H9 (cell line): ENCODE measurements at regions not wholly inside any gene's neighbourhood (a gene's known extent, or its start where the extent isn't known, plus 50 kb on each side); places are given as distances from the start of the nearest gene placed in this dataset.
A peak's percentile ranks its signal among the peaks of the same experiment; 100 is the strongest.

ENCODE experiments used
- DNase-seq: peaks from one replicate; pipeline ENCODE4 v3.0.0-alpha.2; 2017
- H2AFZ ChIP-seq: one replicate; pipeline ENCODE4 v1.6.1; 2013; ENCODE audit warnings: mild to moderate bottlenecking, low read length, control low read depth, moderate library complexity
- H2AK5ac ChIP-seq: 2 replicates; pipeline ENCODE4 v1.6.1; 2013; ENCODE audit warnings: low read length, control low read depth, mixed read lengths; ENCODE audit not compliant: insufficient read length
- H2BK120ac ChIP-seq: one replicate; pipeline ENCODE4 v1.6.1; 2013; ENCODE audit warnings: low read depth, mild to moderate bottlenecking, low read length, control low read depth, inconsistent platforms; ENCODE audit not compliant: poor library complexity, severe bottlenecking
- H2BK12ac ChIP-seq: 2 replicates; pipeline ENCODE4 v1.6.1; 2013; ENCODE audit warnings: low read length, control low read depth, mixed read lengths, low read depth; ENCODE audit not compliant: insufficient read length
- H2BK15ac ChIP-seq: 2 replicates; pipeline ENCODE4 v1.6.1; 2013; ENCODE audit warnings: low read depth, low read length, control low read depth
- H2BK20ac ChIP-seq: one replicate; pipeline ENCODE4 v1.6.1; 2013; ENCODE audit warnings: low read depth, mild to moderate bottlenecking, low read length, control low read depth, inconsistent platforms; ENCODE audit not compliant: poor library complexity, severe bottlenecking
- H2BK5ac ChIP-seq: 2 replicates; pipeline ENCODE4 v1.6.1; 2013; ENCODE audit warnings: low read length, control low read depth, mixed read lengths; ENCODE audit not compliant: insufficient read length
- H3K14ac ChIP-seq: 2 replicates; pipeline ENCODE4 v1.6.1; 2013; ENCODE audit warnings: low read length, control low read depth; ENCODE audit not compliant: insufficient read depth
- H3K18ac ChIP-seq: 2 replicates; pipeline ENCODE4 v1.6.1; 2013; ENCODE audit warnings: low read depth, mild to moderate bottlenecking, mixed read lengths, low read length, control low read depth; ENCODE audit not compliant: insufficient read length
- H3K23ac ChIP-seq: 2 replicates; pipeline ENCODE4 v1.6.1; 2013; ENCODE audit warnings: low read length, control low read depth, mixed read lengths, low read depth; ENCODE audit not compliant: insufficient read length
- H3K23me2 ChIP-seq: 2 replicates; pipeline ENCODE4 v1.6.1; 2013; ENCODE audit warnings: low read depth, mild to moderate bottlenecking, mixed read lengths, low read length, control low read depth; ENCODE audit not compliant: insufficient read length, poor library complexity, severe bottlenecking
- H3K27ac ChIP-seq: 2 replicates; pipeline ENCODE4 v1.5.1; 2013; ENCODE audit warnings: low read length, control low read depth, mixed read lengths, low read depth; ENCODE audit not compliant: insufficient read length
- H3K27me3 ChIP-seq: 2 replicates; pipeline ENCODE4 v1.6.1; 2013; ENCODE audit warnings: low read length, control low read depth, inconsistent platforms; ENCODE audit not compliant: insufficient read depth
- H3K4ac ChIP-seq: 2 replicates; pipeline ENCODE4 v1.6.1; 2013; ENCODE audit warnings: low read depth, mild to moderate bottlenecking, control low read depth, inconsistent platforms, low read length, moderate library complexity
- H3K4me1 ChIP-seq: 2 replicates; pipeline ENCODE4 v1.6.1; 2013; ENCODE audit warnings: low read length, control low read depth, inconsistent platforms; ENCODE audit not compliant: insufficient read depth
- H3K4me2 ChIP-seq: 2 replicates; pipeline ENCODE4 v1.6.1; 2013; ENCODE audit warnings: low read length, control low read depth, mixed read lengths; ENCODE audit not compliant: insufficient read length, insufficient read depth
- H3K56ac ChIP-seq: 2 replicates; pipeline ENCODE4 v1.6.1; 2013; ENCODE audit warnings: low read depth, mild to moderate bottlenecking, mixed read lengths, low read length, control low read depth; ENCODE audit not compliant: insufficient read length
- H3K79me1 ChIP-seq: 2 replicates; pipeline ENCODE4 v1.6.1; 2013; ENCODE audit warnings: low read depth, mild to moderate bottlenecking, moderate library complexity, low read length, control low read depth, inconsistent platforms; ENCODE audit not compliant: insufficient read depth, poor library complexity, severe bottlenecking
- H3K79me2 ChIP-seq: 2 replicates; pipeline ENCODE4 v1.6.1; 2013; ENCODE audit warnings: low read length, control low read depth, inconsistent platforms; ENCODE audit not compliant: insufficient read depth
- H3K9ac ChIP-seq: 2 replicates; pipeline ENCODE4 v1.6.1; 2013; ENCODE audit warnings: low read length, control low read depth, mixed read lengths; ENCODE audit not compliant: insufficient read length; ENCODE audit errors: extremely low read depth
- H3K9me3 ChIP-seq: one replicate; pipeline ENCODE4 v1.6.1; 2013; ENCODE audit warnings: low read depth, low read length, inconsistent platforms; ENCODE audit not compliant: control insufficient read depth
- H3T11ph ChIP-seq: one replicate; pipeline ENCODE4 v1.6.1; 2013; ENCODE audit warnings: mild to moderate bottlenecking, low read length, control low read depth, inconsistent platforms
- H4K20me1 ChIP-seq: one replicate; pipeline ENCODE4 v1.6.1; 2013; ENCODE audit not compliant: control insufficient read depth, insufficient read length, insufficient read depth
- H4K5ac ChIP-seq: 2 replicates; pipeline ENCODE4 v1.6.1; 2013; ENCODE audit warnings: low read depth, mild to moderate bottlenecking, mixed read lengths, low read length, control low read depth; ENCODE audit not compliant: insufficient read length
- H4K8ac ChIP-seq: replicated peaks from 2 replicates; pipeline ENCODE4 v1.6.1; 2013; ENCODE audit warnings: low read length, control low read depth, mixed read lengths, low read depth; ENCODE audit not compliant: insufficient read length
- H4K91ac ChIP-seq: 2 replicates; pipeline ENCODE4 v1.6.1; 2013; ENCODE audit warnings: low read depth, mild to moderate bottlenecking, moderate library complexity, mixed read lengths, low read length, control low read depth; ENCODE audit not compliant: insufficient read length
- H3K27ac Mint-ChIP-seq, 3 experiments: 2 replicates in 2 of 3; 3 replicates in 1 of 3; pipeline ENCODE4 v1.8.0; 2020 to 2021; ENCODE audit warnings: mixed read lengths in 3 of 3, mild to moderate bottlenecking in 1 of 3, moderate library complexity in 1 of 3
- H3K27me3 Mint-ChIP-seq: 2 replicates; pipeline ENCODE4 v1.8.0; 2021; ENCODE audit warnings: low read depth, mild to moderate bottlenecking, moderate library complexity, mixed read lengths
- H3K36me3 Mint-ChIP-seq, 3 experiments: 2 replicates in 2 of 3; 3 replicates in 1 of 3; pipeline ENCODE4 v1.8.0; 2020 to 2021; ENCODE audit warnings: low read depth in 3 of 3, mixed read lengths in 3 of 3; ENCODE audit not compliant: insufficient read depth in 1 of 3
- H3K4me1 Mint-ChIP-seq, 2 experiments: 2 replicates each; pipeline ENCODE4 v1.8.0; 2020; ENCODE audit warnings: mixed read lengths in 2 of 2
- H3K4me3 Mint-ChIP-seq, 2 experiments: 2 replicates in 1 of 2; 3 replicates in 1 of 2; pipeline ENCODE4 v1.8.0; 2020 to 2021; ENCODE audit warnings: mild to moderate bottlenecking in 2 of 2, mixed read lengths in 2 of 2, moderate library complexity in 1 of 2
- H3K9me3 Mint-ChIP-seq, 2 experiments: 2 replicates in 1 of 2; 3 replicates in 1 of 2; pipeline ENCODE4 v1.8.0; 2020; ENCODE audit warnings: mild to moderate bottlenecking in 2 of 2, mixed read lengths in 2 of 2, moderate library complexity in 1 of 2
- WGBS: extraction: QIAGEN DNeasy Blood & Tissue Kit; methylation state at CpG from one replicate; pipeline ENCODE4 v1.1.7; 2013; ENCODE audit warnings: missing lambda C conversion rate, low lambda C conversion rate, mixed read lengths; ENCODE audit not compliant: insufficient read length; ENCODE audit errors: extremely low coverage; 5-methylcytosine and 5-hydroxymethylcytosine counted together
- TF ChIP-seq, protein P1 (sequence below): fragments of 200-600 bp; sonication (generic); conservative IDR thresholded peaks from 3 replicates; pipeline ENCODE4 v1.8.0; 2021; ENCODE audit warnings: antibody characterized with exemption, mild to moderate bottlenecking

DNA sequence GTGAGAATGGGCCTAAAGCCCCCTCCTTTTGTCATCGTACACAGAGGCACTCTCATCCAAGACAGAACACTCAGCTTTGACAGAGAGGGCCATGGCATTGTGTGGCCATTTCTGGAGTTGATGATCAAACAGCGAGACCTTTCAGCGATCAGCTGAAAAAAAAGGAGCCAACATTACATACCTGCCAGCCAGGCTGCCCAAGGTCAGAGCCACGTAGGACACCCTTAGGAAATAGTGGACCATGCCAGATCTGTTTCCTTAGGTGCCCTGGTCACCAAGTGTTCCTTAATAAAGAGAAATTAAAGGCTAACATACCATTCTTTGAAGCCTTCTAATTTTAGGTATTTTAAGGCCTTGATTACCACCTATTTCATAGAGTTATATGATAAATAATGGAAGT, 105.5 kb upstream of the PRLR start:
- Histone ChIP-seq H4K91ac (no peak overlapping the region), H2BK12ac (peak overlapping the region; percentile 55), H3K4ac (no peak overlapping the region), H2BK15ac (no peak overlapping the region), H2AFZ (peak overlapping the region; percentile 60), H4K20me1 (no peaks in the 10 kb centered on the region), H2BK120ac (no peak overlapping the region), H2BK5ac (no peak overlapping the region), H3K79me2 (no peaks in the 10 kb centered on the region), H4K8ac (no peak overlapping the region), H3K4me1 (peaks cover 9% of the 10 kb centered on the region; the same call in 1 of the 2 replicates), H3K9ac (no peak overlapping the region), H2AK5ac (peak overlapping the region; percentile 11), H3K14ac (no peak overlapping the region), H3K27me3 (no peaks in the 10 kb centered on the region), H3T11ph (peak overlapping the region; percentile 90), H3K56ac (no peak overlapping the region), H4K5ac (no peak overlapping the region), H3K9me3 (peaks cover 8% of the 10 kb centered on the region), H3K18ac (peak overlapping the region; percentile 37), H3K23ac (no peak overlapping the region), H3K27ac (no peak overlapping the region), H3K23me2 (no peaks in the 10 kb centered on the region), H2BK20ac (no peak overlapping the region), H3K4me2 (no peak overlapping the region), H3K79me1 (no peaks in the 10 kb centered on the region)
- DNase-seq: no peak
- Mint-ChIP-seq H3K9me3 (peaks cover 13 to 17% of the 10 kb centered on the region in 2 experiments), H3K36me3 (peaks cover 5 to 21% (median 12%) of the 10 kb centered on the region in 3 experiments; a peak in 6 of 7 replicates), H3K27me3 (no peaks in the 10 kb centered on the region), H3K27ac (peak overlapping the region in 1 of 3 experiments; percentile 90; a peak in 1 of 7 replicates), H3K4me1 (peaks cover 52 to 55% of the 10 kb centered on the region in 2 experiments), H3K4me3 (no peak overlapping the region)
- TF ChIP-seq, protein P1, sequence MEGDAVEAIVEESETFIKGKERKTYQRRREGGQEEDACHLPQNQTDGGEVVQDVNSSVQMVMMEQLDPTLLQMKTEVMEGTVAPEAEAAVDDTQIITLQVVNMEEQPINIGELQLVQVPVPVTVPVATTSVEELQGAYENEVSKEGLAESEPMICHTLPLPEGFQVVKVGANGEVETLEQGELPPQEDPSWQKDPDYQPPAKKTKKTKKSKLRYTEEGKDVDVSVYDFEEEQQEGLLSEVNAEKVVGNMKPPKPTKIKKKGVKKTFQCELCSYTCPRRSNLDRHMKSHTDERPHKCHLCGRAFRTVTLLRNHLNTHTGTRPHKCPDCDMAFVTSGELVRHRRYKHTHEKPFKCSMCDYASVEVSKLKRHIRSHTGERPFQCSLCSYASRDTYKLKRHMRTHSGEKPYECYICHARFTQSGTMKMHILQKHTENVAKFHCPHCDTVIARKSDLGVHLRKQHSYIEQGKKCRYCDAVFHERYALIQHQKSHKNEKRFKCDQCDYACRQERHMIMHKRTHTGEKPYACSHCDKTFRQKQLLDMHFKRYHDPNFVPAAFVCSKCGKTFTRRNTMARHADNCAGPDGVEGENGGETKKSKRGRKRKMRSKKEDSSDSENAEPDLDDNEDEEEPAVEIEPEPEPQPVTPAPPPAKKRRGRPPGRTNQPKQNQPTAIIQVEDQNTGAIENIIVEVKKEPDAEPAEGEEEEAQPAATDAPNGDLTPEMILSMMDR: no peak
- WGBS: no CpG with 5 or more reads among the region's 4 CpGs
